Epithelial cell of proximal tubule (primary cell): ENCODE measurements at regions not wholly inside any gene's neighbourhood (a gene's known extent, or its start where the extent isn't known, plus 50 kb on each side); places are given as distances from the start of the nearest gene placed in this dataset.

ENCODE experiments used
- DNase-seq: peaks from one replicate; pipeline ENCODE4 v3.0.0-alpha.2; 2011; ENCODE audit warnings: low read depth
- H3K4me3 ChIP-seq: 2 replicates; pipeline ENCODE4 v1.5.1; 2011; ENCODE audit warnings: low read depth, mild to moderate bottlenecking, low read length
- CTCF ChIP-seq: conservative IDR thresholded peaks from 2 replicates; pipeline ENCODE4 v1.5.1; 2012; ENCODE audit warnings: low read depth, mild to moderate bottlenecking, low read length

- no peak for DNase-seq
- H3K4me3 ChIP-seq = no peak overlapping the region
- TF ChIP-seq CTCF = no peak
Observed at GRCh38 chr5:153153086-153153485, 337.4 kb upstream of the GRIA1 start.

- no peak for DNase-seq
- TF ChIP-seq CTCF = no peak
- no peak overlapping the region for H3K4me3 ChIP-seq
Observed at GRCh38 chr5:153157156-153157555, 333.3 kb upstream of the GRIA1 start.

- DNase-seq = no peak
- no peak overlapping the region for H3K4me3 ChIP-seq
- no peak for TF ChIP-seq CTCF
Observed at GRCh38 chr5:153158608-153159007, 331.9 kb upstream of the GRIA1 start.

GRCh38 chr5:153159616-153160015 lies 330.9 kb upstream of the GRIA1 start:
- no peak for DNase-seq
- no peak for TF ChIP-seq CTCF
- no peak overlapping the region for H3K4me3 ChIP-seq

GRCh38 chr5:153168241-153168640 lies 322.2 kb upstream of the GRIA1 start:
- no peak for DNase-seq
- TF ChIP-seq CTCF = no peak
- no peak overlapping the region for H3K4me3 ChIP-seq

GRCh38 chr5:153187503-153187902 lies 303.0 kb upstream of the GRIA1 start:
- DNase-seq = no peak
- no peak for TF ChIP-seq CTCF
- no peak overlapping the region for H3K4me3 ChIP-seq

GRCh38 chr5:153206361-153206760 lies 284.1 kb upstream of the GRIA1 start:
- no peak for TF ChIP-seq CTCF
- DNase-seq = no peak
- H3K4me3 ChIP-seq = no peak overlapping the region
